ENCODE measurements at regions not wholly inside any gene's neighbourhood (a gene's known extent, or its start where the extent isn't known, plus 50 kb on each side); places are given as distances from the start of the nearest gene placed in this dataset.

- TF ChIP-seq POLR2AphosphoS5 (IDR thresholded peaks at IDR 0.05; ENCODE audit: low read depth, low read length): no peak
- TF ChIP-seq FOXP2 (optimal IDR thresholded peaks at IDR 0.05; ENCODE audit: borderline replicate concordance, extremely low read depth, extremely low read length, insufficient read depth): no peak
- no peak for TF ChIP-seq TAF1 (IDR thresholded peaks at IDR 0.05; ENCODE audit: borderline replicate concordance, insufficient read depth, low read length)
- TF ChIP-seq SIN3A (IDR thresholded peaks at IDR 0.05; ENCODE audit: borderline replicate concordance, insufficient read depth, low read length): no peak
- no peak for TF ChIP-seq REST (IDR thresholded peaks at IDR 0.05; ENCODE audit: insufficient read depth in 1 of 2, low read depth in 2 of 2, low read length in 2 of 2)
Measured at GRCh38 chr19:46943150-46943946, 76.3 kb upstream of the NPAS1 start.

GRCh38 chr19:46944123-46944748, 75.4 kb upstream of the NPAS1 start:
- no peak for TF ChIP-seq POLR2AphosphoS5 (IDR thresholded peaks at IDR 0.05; ENCODE audit: low read depth, low read length)
- no peak for TF ChIP-seq TAF1 (IDR thresholded peaks at IDR 0.05; ENCODE audit: borderline replicate concordance, insufficient read depth, low read length)
- no peak for TF ChIP-seq REST (IDR thresholded peaks at IDR 0.05; ENCODE audit: insufficient read depth in 1 of 2, low read depth in 2 of 2, low read length in 2 of 2)
- TF ChIP-seq SIN3A (IDR thresholded peaks at IDR 0.05; ENCODE audit: borderline replicate concordance, insufficient read depth, low read length): no peak
- TF ChIP-seq FOXP2 (optimal IDR thresholded peaks at IDR 0.05; ENCODE audit: borderline replicate concordance, extremely low read depth, extremely low read length, insufficient read depth): no peak

- TF ChIP-seq POLR2AphosphoS5 (IDR thresholded peaks at IDR 0.05; ENCODE audit: low read depth, low read length) (no peak), SIN3A (IDR thresholded peaks at IDR 0.05; ENCODE audit: borderline replicate concordance, insufficient read depth, low read length) (no peak), TAF1 (IDR thresholded peaks at IDR 0.05; ENCODE audit: borderline replicate concordance, insufficient read depth, low read length) (no peak)
Measured at GRCh38 chr19:46944918-46945628, 74.6 kb upstream of the NPAS1 start.

- TF ChIP-seq REST (IDR thresholded peaks at IDR 0.05; ENCODE audit: insufficient read depth in 1 of 2, low read depth in 2 of 2, low read length in 2 of 2) (no peak), SIN3A (IDR thresholded peaks at IDR 0.05; ENCODE audit: borderline replicate concordance, insufficient read depth, low read length) (no peak), FOXP2 (optimal IDR thresholded peaks at IDR 0.05; ENCODE audit: borderline replicate concordance, extremely low read depth, extremely low read length, insufficient read depth) (no peak), POLR2AphosphoS5 (IDR thresholded peaks at IDR 0.05; ENCODE audit: low read depth, low read length) (no peak), TAF1 (IDR thresholded peaks at IDR 0.05; ENCODE audit: borderline replicate concordance, insufficient read depth, low read length) (no peak)
Measured at GRCh38 chr19:46945694-46946489, 73.7 kb upstream of the NPAS1 start.
